Activated T-cell treated with anti-CD3 and anti-CD28 coated beads for 24 hours (primary cell): ENCODE measurements at regions not wholly inside any gene's neighbourhood (a gene's known extent, or its start where the extent isn't known, plus 50 kb on each side); places are given as distances from the start of the nearest gene placed in this dataset.

Experiments
- DNase-seq: peaks from one replicate; pipeline ENCODE4 v3.0.0-alpha.2; 2020; ENCODE audit warnings: low read depth

GRCh38 chr3:193929921-193930646, 205.9 kb upstream of the HES1 start:
- DNase-seq: no peak

- DNase-seq: no peak
Observed at GRCh38 chr3:193932136-193932535, 203.8 kb upstream of the HES1 start.

GRCh38 chr3:193932576-193932975, 203.4 kb upstream of the HES1 start:
- no peak for DNase-seq

GRCh38 chr3:193933451-193933850, 202.5 kb upstream of the HES1 start:
- DNase-seq: no peak

- DNase-seq: no peak
Observed at GRCh38 chr3:193935916-193936315, 200.0 kb upstream of the HES1 start.

GRCh38 chr3:193938613-193939012, 197.3 kb upstream of the HES1 start:
- DNase-seq: no peak

GRCh38 chr3:193939527-193939926, 196.4 kb upstream of the HES1 start:
- no peak for DNase-seq

GRCh38 chr3:193940526-193940925, 195.4 kb upstream of the HES1 start:
- DNase-seq: no peak

- DNase-seq: no peak
Observed at GRCh38 chr3:193941486-193941885, 194.5 kb upstream of the HES1 start.

GRCh38 chr3:193942516-193943055, 193.4 kb upstream of the HES1 start:
- no peak for DNase-seq

GRCh38 chr3:193943200-193943599, 192.7 kb upstream of the HES1 start:
- DNase-seq: no peak

GRCh38 chr3:193943851-193944517, 192.0 kb upstream of the HES1 start:
- DNase-seq: no peak

GRCh38 chr3:193944518-193944884, 191.4 kb upstream of the HES1 start:
- no peak for DNase-seq

- DNase-seq: no peak
Observed at GRCh38 chr3:193945143-193945542, 190.8 kb upstream of the HES1 start.

- DNase-seq: no peak
Observed at GRCh38 chr3:193946945-193947344, 189.0 kb upstream of the HES1 start.

GRCh38 chr3:193947596-193947995, 188.4 kb upstream of the HES1 start:
- DNase-seq: no peak

- DNase-seq: no peak
Observed at GRCh38 chr3:193948459-193948858, 187.5 kb upstream of the HES1 start.

GRCh38 chr3:193951859-193952258, 184.1 kb upstream of the HES1 start:
- DNase-seq: no peak

GRCh38 chr3:193954752-193955151, 181.2 kb upstream of the HES1 start:
- no peak for DNase-seq

GRCh38 chr3:193955719-193956118, 180.2 kb upstream of the HES1 start:
- DNase-seq: no peak

GRCh38 chr3:193959861-193960260, 176.1 kb upstream of the HES1 start:
- no peak for DNase-seq

- no peak for DNase-seq
Observed at GRCh38 chr3:193960487-193961274, 175.3 kb upstream of the HES1 start.
